ENCODE measurements at regions not wholly inside any gene's neighbourhood (a gene's known extent, or its start where the extent isn't known, plus 50 kb on each side); places are given as distances from the start of the nearest gene placed in this dataset.

DNA sequence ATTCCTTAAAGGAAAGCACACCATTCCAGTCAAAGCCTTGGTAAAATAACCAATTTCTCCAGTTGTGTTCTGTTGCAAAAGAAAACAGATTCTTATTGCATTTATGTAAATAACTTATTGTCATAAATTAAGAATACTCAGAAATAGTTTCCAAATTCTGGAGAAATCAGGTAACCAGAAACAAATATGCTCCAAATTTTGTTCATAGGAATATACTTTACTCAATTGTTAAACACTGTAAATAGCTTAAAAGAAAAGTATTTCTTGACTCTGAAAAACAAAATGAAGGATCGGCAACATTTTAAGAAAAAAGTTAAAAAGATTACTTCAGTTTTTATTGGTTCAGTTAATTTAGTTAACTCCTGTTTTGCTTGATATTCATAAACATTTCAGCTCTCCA lies 67.1 kb upstream of the PIK3CG start:
- H3K36me3 ChIP-seq, result no peaks in the 10 kb centered on the region
- H3K27ac ChIP-seq, result no peak overlapping the region
- FAIRE-seq (no peak), DNase-seq (no peak), ATAC-seq (no peak)
- 94 to 96% methylated on average over 1 of the region's 1 CpG for WGBS, 2 donors
- no peaks in the 10 kb centered on the region for H3K27me3 ChIP-seq
- intact Hi-C loops (cut with DNase I), result loop anchor here in 1 of 3 donors (10.0 kb wide), 1 partner anchor 357 kb away; no protein-coding TSS in a partner anchor
- H3K9me3 ChIP-seq, result no peaks in the 10 kb centered on the region
- TF ChIP-seq, protein P1, sequence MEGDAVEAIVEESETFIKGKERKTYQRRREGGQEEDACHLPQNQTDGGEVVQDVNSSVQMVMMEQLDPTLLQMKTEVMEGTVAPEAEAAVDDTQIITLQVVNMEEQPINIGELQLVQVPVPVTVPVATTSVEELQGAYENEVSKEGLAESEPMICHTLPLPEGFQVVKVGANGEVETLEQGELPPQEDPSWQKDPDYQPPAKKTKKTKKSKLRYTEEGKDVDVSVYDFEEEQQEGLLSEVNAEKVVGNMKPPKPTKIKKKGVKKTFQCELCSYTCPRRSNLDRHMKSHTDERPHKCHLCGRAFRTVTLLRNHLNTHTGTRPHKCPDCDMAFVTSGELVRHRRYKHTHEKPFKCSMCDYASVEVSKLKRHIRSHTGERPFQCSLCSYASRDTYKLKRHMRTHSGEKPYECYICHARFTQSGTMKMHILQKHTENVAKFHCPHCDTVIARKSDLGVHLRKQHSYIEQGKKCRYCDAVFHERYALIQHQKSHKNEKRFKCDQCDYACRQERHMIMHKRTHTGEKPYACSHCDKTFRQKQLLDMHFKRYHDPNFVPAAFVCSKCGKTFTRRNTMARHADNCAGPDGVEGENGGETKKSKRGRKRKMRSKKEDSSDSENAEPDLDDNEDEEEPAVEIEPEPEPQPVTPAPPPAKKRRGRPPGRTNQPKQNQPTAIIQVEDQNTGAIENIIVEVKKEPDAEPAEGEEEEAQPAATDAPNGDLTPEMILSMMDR (IDR thresholded peaks at IDR 0.05), result no peak
- no peaks in the 10 kb centered on the region for H3K4me1 ChIP-seq
- no peak overlapping the region for H3K4me3 ChIP-seq

DNA sequence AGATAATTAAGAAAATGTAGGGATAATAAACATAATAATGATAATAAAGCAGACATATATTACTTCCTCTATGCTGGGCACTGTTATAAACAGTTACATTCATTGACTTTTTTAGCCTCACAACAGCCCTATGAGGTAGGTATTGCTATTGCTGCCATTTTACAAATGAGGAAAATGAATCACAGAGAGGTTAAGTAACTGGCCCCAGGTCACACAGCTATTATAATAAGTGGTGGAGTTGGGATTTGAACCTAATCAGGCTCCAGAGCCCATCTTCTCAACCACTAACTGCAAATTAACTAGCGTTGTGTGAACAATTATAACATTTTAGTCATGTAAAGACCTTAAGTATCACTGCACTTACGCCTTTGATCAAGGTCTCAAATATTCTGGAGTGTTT lies 62.5 kb upstream of the PIK3CG start:
- no peak overlapping the region for H3K27ac ChIP-seq
- no peaks in the 10 kb centered on the region for H3K4me1 ChIP-seq
- TF ChIP-seq, protein P1 (IDR thresholded peaks at IDR 0.05), result no peak
- H3K9me3 ChIP-seq, result no peaks in the 10 kb centered on the region
- no peak overlapping the region for H3K4me3 ChIP-seq
- no peak for ATAC-seq
- FAIRE-seq, result no peak
- DNase-seq, result no peak
- no peaks in the 10 kb centered on the region for H3K36me3 ChIP-seq
- WGBS, 2 donors, result 91 to 96% methylated on average over 2 of the region's 2 CpGs
- intact Hi-C loops (cut with DNase I), result loop anchor here in 1 of 3 donors (10.0 kb wide), 1 partner anchor 922 kb away; no protein-coding TSS in a partner anchor
- H3K27me3 ChIP-seq, result no peaks in the 10 kb centered on the region

DNA sequence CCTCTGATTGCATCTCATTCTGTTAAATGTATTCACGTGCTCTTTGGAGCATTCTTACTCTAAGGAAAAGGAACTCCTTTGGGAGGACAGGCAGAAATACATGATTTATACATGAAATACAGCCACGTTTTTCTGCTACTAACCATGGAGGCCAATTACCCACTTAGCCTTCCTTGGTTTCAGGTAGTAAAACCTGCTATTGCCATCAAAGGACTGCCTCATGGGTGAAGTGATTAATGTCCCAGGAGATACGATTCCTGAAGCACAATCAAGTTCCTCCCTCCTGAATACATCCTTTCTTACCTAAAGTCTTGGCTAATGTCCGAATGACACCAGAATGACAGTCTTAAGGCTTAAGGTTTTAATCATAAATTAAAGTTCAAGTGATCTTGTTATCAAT lies 58.5 kb upstream of the PIK3CG start:
- H3K9me3 ChIP-seq, result no peaks in the 10 kb centered on the region
- no peak overlapping the region for H3K4me3 ChIP-seq
- 43 to 48% methylated on average over 4 of the region's 4 CpGs for WGBS, 2 donors
- H3K4me1 ChIP-seq, result no peaks in the 10 kb centered on the region
- DNase-seq (no peak), FAIRE-seq (no peak), ATAC-seq (no peak)
- H3K27me3 ChIP-seq, result no peaks in the 10 kb centered on the region
- H3K27ac ChIP-seq, result no peak overlapping the region
- H3K36me3 ChIP-seq, result no peaks in the 10 kb centered on the region
- TF ChIP-seq, protein P1 (IDR thresholded peaks at IDR 0.05), result no peak
- intact Hi-C loops (cut with DNase I), result loop anchor here in 1 of 3 donors (10.0 kb wide), 1 partner anchor 918 kb away; no protein-coding TSS in a partner anchor

DNA sequence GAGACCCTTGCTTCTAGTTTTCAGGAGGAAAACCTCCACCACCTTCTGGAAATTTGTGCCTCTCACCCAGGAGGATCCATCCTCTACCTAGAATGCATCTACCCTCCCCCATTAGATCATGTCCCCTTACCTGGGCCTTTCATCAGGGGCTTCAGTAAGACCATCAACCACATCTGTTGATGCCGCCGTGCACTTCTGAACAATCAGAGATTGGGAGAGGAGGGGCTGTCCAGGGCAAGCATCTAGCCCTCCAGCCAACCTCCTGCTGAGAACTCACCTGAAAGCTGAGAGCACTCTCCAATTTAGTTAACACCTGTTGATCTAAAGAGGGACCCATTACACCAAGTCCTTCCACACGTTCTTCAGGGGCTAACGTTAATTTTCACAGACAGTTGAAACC lies 57.6 kb upstream of the PIK3CG start:
- FAIRE-seq, result no peak
- H3K9me3 ChIP-seq, result no peaks in the 10 kb centered on the region
- TF ChIP-seq, protein P1 (IDR thresholded peaks at IDR 0.05), result no peak
- intact Hi-C loops (cut with DNase I), result loop anchor here in 1 of 3 donors (10.0 kb wide), 1 partner anchor 917 kb away; no protein-coding TSS in a partner anchor
- H3K27me3 ChIP-seq, result no peaks in the 10 kb centered on the region
- WGBS, 2 donors, result 58 to 61% methylated on average over 4 of the region's 4 CpGs
- H3K4me3 ChIP-seq, result no peak overlapping the region
- H3K4me1 ChIP-seq, result no peaks in the 10 kb centered on the region
- no peak for ATAC-seq
- no peaks in the 10 kb centered on the region for H3K36me3 ChIP-seq
- no peak for DNase-seq
- no peak overlapping the region for H3K27ac ChIP-seq

DNA sequence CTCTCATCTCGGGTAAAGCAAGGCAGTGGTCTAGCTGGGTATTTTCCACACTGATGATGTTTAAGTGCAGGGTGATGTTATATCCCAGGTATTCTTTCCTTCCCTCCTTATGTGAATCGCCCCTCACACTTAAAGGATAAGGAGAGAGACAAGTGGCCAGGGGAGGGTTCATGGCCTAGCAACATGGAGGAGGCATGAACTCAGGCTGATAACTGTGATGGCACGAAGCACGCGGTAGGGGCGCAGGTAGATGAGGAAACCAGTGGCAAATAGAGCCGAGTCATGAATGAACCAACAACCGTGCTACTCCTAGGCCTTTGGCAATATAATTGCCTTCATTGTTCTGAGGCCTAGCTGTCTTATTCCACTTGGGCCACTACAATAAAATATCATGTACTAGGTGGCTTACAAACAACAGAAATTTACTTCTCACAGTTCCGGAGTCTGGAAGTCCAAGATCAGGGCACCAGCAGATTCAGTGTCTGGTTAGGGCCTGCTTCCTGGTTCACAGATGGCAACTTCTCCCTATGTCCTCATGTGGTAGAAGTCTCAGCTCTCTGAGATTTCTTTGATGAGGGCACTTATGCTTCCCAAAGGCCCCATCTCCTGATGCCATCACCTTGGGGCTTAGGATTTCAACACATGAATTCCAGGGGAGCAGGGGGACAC lies 56.0 kb upstream of the PIK3CG start:
- WGBS, 2 donors, result 91 to 94% methylated on average over 9 of the region's 9 CpGs
- TF ChIP-seq, protein P1 (IDR thresholded peaks at IDR 0.05), result no peak
- H3K27ac ChIP-seq, result no peak overlapping the region
- H3K9me3 ChIP-seq, result no peaks in the 10 kb centered on the region
- H3K4me1 ChIP-seq, result no peaks in the 10 kb centered on the region
- H3K4me3 ChIP-seq, result no peak overlapping the region
- no peaks in the 10 kb centered on the region for H3K27me3 ChIP-seq
- DNase-seq (no peak), ATAC-seq (no peak), FAIRE-seq (no peak)
- no peaks in the 10 kb centered on the region for H3K36me3 ChIP-seq
- intact Hi-C loops (cut with DNase I), result loop anchor here in 1 of 3 donors (10.0 kb wide), 1 partner anchor 916 kb away; no protein-coding TSS in a partner anchor

All from pancreas (tissue), 10 donors.